Tibial nerve (tissue), 3 donors: ENCODE measurements at regions not wholly inside any gene's neighbourhood (a gene's known extent, or its start where the extent isn't known, plus 50 kb on each side); places are given as distances from the start of the nearest gene placed in this dataset.

ENCODE experiments used
- EP300 ChIP-seq, 2 donors: sonication (generic); formaldehyde crosslinking; IDR thresholded peaks; one replicate each; pipeline ENCODE4 v1.6.1; 2017; ENCODE audit warnings: antibody characterized with exemption in 2 of 2, mild to moderate bottlenecking in 1 of 2
- POLR2A ChIP-seq, 2 donors: fragments of 450-650 bp; IDR thresholded peaks; one replicate each; pipeline ENCODE4 v1.6.1; 2017; ENCODE audit warnings: antibody characterized with exemption in 2 of 2, mild to moderate bottlenecking in 2 of 2, moderate library complexity in 2 of 2

DNA sequence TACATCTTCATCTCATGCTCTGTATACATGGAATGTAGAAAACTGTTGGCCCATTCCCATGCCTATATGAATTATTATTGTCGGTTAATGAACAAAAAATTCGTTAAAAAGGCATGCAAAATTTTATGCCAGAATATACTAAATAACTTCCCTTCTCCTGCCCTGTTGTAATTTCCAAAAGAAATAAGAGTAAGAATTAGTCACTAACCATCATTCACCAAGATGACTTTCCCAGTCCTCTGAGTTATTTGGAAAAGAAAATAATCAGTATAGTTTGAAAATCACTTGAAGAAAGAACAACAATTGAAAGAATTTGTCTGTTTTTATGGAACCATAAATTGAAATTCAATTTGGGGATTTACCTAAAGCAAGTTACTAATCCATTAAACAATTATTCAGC lies 1149.1 kb upstream of the RAG2 start:
- no peak for TF ChIP-seq POLR2A (IDR thresholded peaks at IDR 0.05)
- no peak for TF ChIP-seq EP300 (IDR thresholded peaks at IDR 0.05)
